ENCODE measurements at regions not wholly inside any gene's neighbourhood (a gene's known extent, or its start where the extent isn't known, plus 50 kb on each side); places are given as distances from the start of the nearest gene placed in this dataset.

DNA sequence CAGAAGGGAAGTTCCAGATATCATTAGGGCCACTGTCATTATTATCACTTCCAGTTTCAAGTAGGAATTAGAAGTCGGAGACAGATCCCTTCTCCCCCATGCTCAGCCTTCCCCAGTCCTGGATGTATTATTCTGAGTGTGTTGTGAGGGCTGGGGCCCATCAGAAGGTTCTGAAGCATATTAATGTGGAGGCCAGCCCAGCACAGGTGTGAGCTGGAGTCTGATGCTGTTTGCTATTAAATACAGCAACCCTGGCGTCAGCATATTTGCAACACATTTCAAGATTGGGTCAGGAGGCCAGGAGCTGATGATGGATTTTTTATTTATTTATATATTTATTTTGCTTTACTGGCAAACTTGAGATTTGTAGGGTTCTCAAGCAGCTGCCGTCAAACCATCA is 195.2 kb downstream of the NRP2 start:
- no peaks in the 10 kb centered on the region for H3K27me3 ChIP-seq (ENCODE audit: insufficient read depth, low read length)
- no peaks in the 10 kb centered on the region for H4K20me1 ChIP-seq (ENCODE audit: insufficient read depth)
- CTCF ChIA-PET: no interaction called here
- H3K36me3 ChIP-seq (ENCODE audit: control insufficient read depth in 1 of 2, insufficient read depth in 2 of 2, low read length in 2 of 2): no peaks in the 10 kb centered on the region
- POLR2A ChIA-PET: no interaction called here
- H3K27ac ChIP-seq (ENCODE audit: low read depth, low read length): no peak overlapping the region
- H3K4me3 ChIP-seq (replicated peaks in 1 of 2; ENCODE audit: low read depth in 1 of 2, low read length in 2 of 2): no peak overlapping the region
- no peak overlapping the region for H3K4me2 ChIP-seq (ENCODE audit: low read length)
- BruUV-seq (replicated peaks): no TSS peak
- H3K79me2 ChIP-seq (ENCODE audit: insufficient read depth, low read length): no peaks in the 10 kb centered on the region
- TF ChIP-seq TCF7L2 (IDR thresholded peaks at IDR 0.05; ENCODE audit: borderline replicate concordance, extremely low read depth, insufficient read depth, insufficient read length) (no peak), CBX3 (IDR thresholded peaks at IDR 0.05; ENCODE audit: low read depth) (no peak), SP1 (IDR thresholded peaks at IDR 0.05; ENCODE audit: low read depth) (no peak), JUND (IDR thresholded peaks at IDR 0.05) (no peak), POLR2AphosphoS5 (IDR thresholded peaks at IDR 0.05; ENCODE audit: low read depth, low read length) (no peak), ELF1 (IDR thresholded peaks at IDR 0.05; ENCODE audit: borderline replicate concordance, low read depth) (no peak), YY1 (IDR thresholded peaks at IDR 0.05; ENCODE audit: extremely low read depth, insufficient replicate concordance, low read depth, low read length) (no peak)
- TF ChIP-seq, protein P1, sequence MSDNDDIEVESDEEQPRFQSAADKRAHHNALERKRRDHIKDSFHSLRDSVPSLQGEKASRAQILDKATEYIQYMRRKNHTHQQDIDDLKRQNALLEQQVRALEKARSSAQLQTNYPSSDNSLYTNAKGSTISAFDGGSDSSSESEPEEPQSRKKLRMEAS (IDR thresholded peaks at IDR 0.05): no peak
- no peak overlapping the region for H2AFZ ChIP-seq (ENCODE audit: low read depth, low read length, poor library complexity, severe bottlenecking)
- RAD21 ChIA-PET (ENCODE audit: low non-redundant PET in 1 of 2, low total read pairs in 2 of 2, uncharacterized antibody in 2 of 2, unreplicated experiment in 2 of 2): no interaction called here
- H3K9ac ChIP-seq (ENCODE audit: low read length): no peak overlapping the region
- no peaks in the 10 kb centered on the region for H3K9me2 ChIP-seq (ENCODE audit: insufficient read depth)
- intact Hi-C loops (cut with micrococcal nuclease): no loop called here
- ATAC-seq (no peak), DNase-seq (ENCODE audit: low read depth, low spot score) (no peak)
- H3K4me1 ChIP-seq (ENCODE audit: control insufficient read depth in 1 of 2, insufficient read depth in 2 of 2, low read length in 2 of 2): no peaks in the 10 kb centered on the region
- no peaks in the 10 kb centered on the region for H3K9me3 ChIP-seq (ENCODE audit: control insufficient read depth in 1 of 2, insufficient read depth in 1 of 2, low read depth in 1 of 2, low read length in 2 of 2)

DNA sequence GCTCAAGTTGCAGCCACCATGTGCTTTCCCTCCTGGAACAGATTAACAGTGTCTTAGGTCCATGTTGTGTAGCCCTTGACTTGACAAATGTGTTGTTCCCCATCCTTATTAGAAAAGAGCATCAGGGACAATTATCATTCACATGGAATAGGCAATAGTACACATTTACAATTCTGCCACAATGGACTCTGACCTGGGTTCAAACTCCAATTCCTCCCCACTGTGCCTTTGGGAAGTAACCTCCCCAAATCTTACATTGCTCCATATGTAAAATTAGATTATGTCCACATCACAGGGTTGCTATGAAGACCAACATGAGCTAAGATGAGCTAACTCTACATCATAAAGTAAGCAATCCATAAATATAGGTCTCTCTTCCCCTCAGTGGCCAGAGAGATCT is 193.8 kb downstream of the NRP2 start:
- Histone ChIP-seq H2AFZ (ENCODE audit: low read depth, low read length, poor library complexity, severe bottlenecking) (no peak overlapping the region), H3K36me3 (ENCODE audit: control insufficient read depth in 1 of 2, insufficient read depth in 2 of 2, low read length in 2 of 2) (no peaks in the 10 kb centered on the region), H3K9ac (ENCODE audit: low read length) (no peak overlapping the region), H4K20me1 (ENCODE audit: insufficient read depth) (no peaks in the 10 kb centered on the region), H3K79me2 (ENCODE audit: insufficient read depth, low read length) (no peaks in the 10 kb centered on the region), H3K9me3 (ENCODE audit: control insufficient read depth in 1 of 2, insufficient read depth in 1 of 2, low read depth in 1 of 2, low read length in 2 of 2) (no peaks in the 10 kb centered on the region), H3K27ac (ENCODE audit: low read depth, low read length) (no peak overlapping the region), H3K4me1 (ENCODE audit: control insufficient read depth in 1 of 2, insufficient read depth in 2 of 2, low read length in 2 of 2) (no peaks in the 10 kb centered on the region), H3K27me3 (ENCODE audit: insufficient read depth, low read length) (no peaks in the 10 kb centered on the region), H3K4me3 (replicated peaks in 1 of 2; ENCODE audit: low read depth in 1 of 2, low read length in 2 of 2) (no peak overlapping the region), H3K4me2 (ENCODE audit: low read length) (no peak overlapping the region), H3K9me2 (ENCODE audit: insufficient read depth) (no peaks in the 10 kb centered on the region)
- RAD21 ChIA-PET (ENCODE audit: low non-redundant PET in 1 of 2, low total read pairs in 2 of 2, uncharacterized antibody in 2 of 2, unreplicated experiment in 2 of 2): no interaction called here
- intact Hi-C loops (cut with micrococcal nuclease): no loop called here
- CTCF ChIA-PET: no interaction called here
- POLR2A ChIA-PET: no interaction called here
- TF ChIP-seq POLR2A (IDR thresholded peaks at IDR 0.05; ENCODE audit: borderline replicate concordance, extremely low read depth, insufficient read depth, insufficient read length): no peak
- TF ChIP-seq, protein P2, sequence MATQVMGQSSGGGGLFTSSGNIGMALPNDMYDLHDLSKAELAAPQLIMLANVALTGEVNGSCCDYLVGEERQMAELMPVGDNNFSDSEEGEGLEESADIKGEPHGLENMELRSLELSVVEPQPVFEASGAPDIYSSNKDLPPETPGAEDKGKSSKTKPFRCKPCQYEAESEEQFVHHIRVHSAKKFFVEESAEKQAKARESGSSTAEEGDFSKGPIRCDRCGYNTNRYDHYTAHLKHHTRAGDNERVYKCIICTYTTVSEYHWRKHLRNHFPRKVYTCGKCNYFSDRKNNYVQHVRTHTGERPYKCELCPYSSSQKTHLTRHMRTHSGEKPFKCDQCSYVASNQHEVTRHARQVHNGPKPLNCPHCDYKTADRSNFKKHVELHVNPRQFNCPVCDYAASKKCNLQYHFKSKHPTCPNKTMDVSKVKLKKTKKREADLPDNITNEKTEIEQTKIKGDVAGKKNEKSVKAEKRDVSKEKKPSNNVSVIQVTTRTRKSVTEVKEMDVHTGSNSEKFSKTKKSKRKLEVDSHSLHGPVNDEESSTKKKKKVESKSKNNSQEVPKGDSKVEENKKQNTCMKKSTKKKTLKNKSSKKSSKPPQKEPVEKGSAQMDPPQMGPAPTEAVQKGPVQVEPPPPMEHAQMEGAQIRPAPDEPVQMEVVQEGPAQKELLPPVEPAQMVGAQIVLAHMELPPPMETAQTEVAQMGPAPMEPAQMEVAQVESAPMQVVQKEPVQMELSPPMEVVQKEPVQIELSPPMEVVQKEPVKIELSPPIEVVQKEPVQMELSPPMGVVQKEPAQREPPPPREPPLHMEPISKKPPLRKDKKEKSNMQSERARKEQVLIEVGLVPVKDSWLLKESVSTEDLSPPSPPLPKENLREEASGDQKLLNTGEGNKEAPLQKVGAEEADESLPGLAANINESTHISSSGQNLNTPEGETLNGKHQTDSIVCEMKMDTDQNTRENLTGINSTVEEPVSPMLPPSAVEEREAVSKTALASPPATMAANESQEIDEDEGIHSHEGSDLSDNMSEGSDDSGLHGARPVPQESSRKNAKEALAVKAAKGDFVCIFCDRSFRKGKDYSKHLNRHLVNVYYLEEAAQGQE (IDR thresholded peaks at IDR 0.05; ENCODE audit: low read depth): no peak
- DNase-seq (ENCODE audit: low read depth, low spot score) (no peak), ATAC-seq (no peak)
- no TSS peak for BruUV-seq (replicated peaks)

All from HCT116 (cell line).